Mesenchymal stem cell (in vitro differentiated cells and primary cell): ENCODE measurements at regions not wholly inside any gene's neighbourhood (a gene's known extent, or its start where the extent isn't known, plus 50 kb on each side); places are given as distances from the start of the nearest gene placed in this dataset.

ENCODE experiments used
- DNase-seq: peaks from one replicate; pipeline ENCODE4 v3.0.0-alpha.2; 2013
- H2AFZ ChIP-seq: one replicate; pipeline ENCODE4 v1.6.1; 2013; ENCODE audit warnings: low read depth, mild to moderate bottlenecking, control low read depth, inconsistent platforms, low read length, moderate library complexity
- H2AK5ac ChIP-seq: 2 replicates; pipeline ENCODE4 v1.6.1; 2013; ENCODE audit warnings: low read length, moderate library complexity, mild to moderate bottlenecking, inconsistent platforms; ENCODE audit not compliant: severe bottlenecking
- H2BK120ac ChIP-seq: one replicate; pipeline ENCODE4 v1.6.1; 2013; ENCODE audit warnings: low read depth, mild to moderate bottlenecking, inconsistent platforms, low read length, moderate library complexity
- H2BK12ac ChIP-seq, 2 experiments: one replicate each; pipeline ENCODE4 v1.6.1; 2013; ENCODE audit warnings: inconsistent platforms in 2 of 2, low read length in 2 of 2, mild to moderate bottlenecking in 2 of 2, moderate library complexity in 2 of 2, control low read depth in 1 of 2
- H2BK15ac ChIP-seq: one replicate; pipeline ENCODE4 v1.6.1; 2013; ENCODE audit warnings: mild to moderate bottlenecking, low read depth, inconsistent platforms; ENCODE audit not compliant: poor library complexity, severe bottlenecking
- H2BK5ac ChIP-seq: 2 replicates; pipeline ENCODE4 v1.6.1; 2013; ENCODE audit warnings: low read depth, mild to moderate bottlenecking, low read length, control low read depth, inconsistent platforms; ENCODE audit not compliant: poor library complexity, severe bottlenecking
- H3K14ac ChIP-seq, 2 experiments: one replicate each; pipeline ENCODE4 v1.6.1; 2013; ENCODE audit warnings: inconsistent platforms in 2 of 2, low read length in 2 of 2, control low read depth in 1 of 2, mild to moderate bottlenecking in 1 of 2, moderate library complexity in 1 of 2
- H3K18ac ChIP-seq, 2 experiments: one replicate each; pipeline ENCODE4 v1.6.1; 2013; ENCODE audit warnings: inconsistent platforms in 2 of 2, low read length in 2 of 2, control low read depth in 1 of 2, low read depth in 1 of 2, mild to moderate bottlenecking in 1 of 2
- H3K23ac ChIP-seq, 2 experiments: one replicate each; pipeline ENCODE4 v1.6.1; 2013; ENCODE audit warnings: inconsistent platforms in 2 of 2, low read length in 2 of 2, mild to moderate bottlenecking in 2 of 2, moderate library complexity in 2 of 2, control low read depth in 1 of 2
- H3K27ac ChIP-seq: 2 replicates; pipeline ENCODE4 v1.5.1; 2013; ENCODE audit warnings: mild to moderate bottlenecking, moderate library complexity, low read length, control low read depth, inconsistent platforms; ENCODE audit not compliant: poor library complexity, severe bottlenecking
- H3K27me3 ChIP-seq, 2 experiments: 2 replicates each; pipeline versions ENCODE4 v1.6.1 to v1.7.0; 2013; ENCODE audit warnings: low read length in 2 of 2, mild to moderate bottlenecking in 2 of 2, moderate library complexity in 2 of 2, control low read depth in 1 of 2, inconsistent platforms in 1 of 2; ENCODE audit not compliant: control insufficient read depth in 1 of 2, insufficient read depth in 1 of 2
- H3K36me3 ChIP-seq, 2 experiments: 2 replicates each; pipeline versions ENCODE4 v1.6.1 to v1.7.0; 2013; ENCODE audit warnings: low read length in 2 of 2, control low read depth in 1 of 2, inconsistent platforms in 1 of 2, low read depth in 1 of 2, mild to moderate bottlenecking in 1 of 2; ENCODE audit not compliant: insufficient read depth in 2 of 2, control insufficient read depth in 1 of 2
- H3K4ac ChIP-seq, 2 experiments: one replicate each; pipeline ENCODE4 v1.6.1; 2013; ENCODE audit warnings: inconsistent platforms in 2 of 2, low read length in 2 of 2, mild to moderate bottlenecking in 2 of 2, moderate library complexity in 2 of 2, control low read depth in 1 of 2, low read depth in 1 of 2
- H3K4me1 ChIP-seq: 2 replicates; pipeline ENCODE4 v1.6.1; 2013; ENCODE audit warnings: low read depth, low read length, control low read depth; ENCODE audit not compliant: control insufficient read depth, insufficient read depth
- H3K4me2 ChIP-seq: 2 replicates; pipeline ENCODE4 v1.6.1; 2013; ENCODE audit warnings: low read length, mild to moderate bottlenecking, inconsistent platforms; ENCODE audit not compliant: poor library complexity, severe bottlenecking
- H3K4me3 ChIP-seq, 2 experiments: 2 replicates each; pipeline versions ENCODE4 v1.5.1 to v1.7.0; 2013; ENCODE audit warnings: low read length in 2 of 2, mild to moderate bottlenecking in 2 of 2, control low read depth in 1 of 2, low read depth in 1 of 2; ENCODE audit not compliant: insufficient read depth in 1 of 2
- H3K79me1 ChIP-seq: replicated peaks from 2 replicates; pipeline ENCODE4 v1.6.1; 2013; ENCODE audit warnings: mild to moderate bottlenecking, control low read depth, low read length, inconsistent platforms; ENCODE audit not compliant: poor library complexity, severe bottlenecking
- H3K9ac ChIP-seq: 2 replicates; pipeline ENCODE4 v1.7.0; 2013; ENCODE audit warnings: mild to moderate bottlenecking, low read length, moderate library complexity
- H3K9me3 ChIP-seq: 2 replicates; pipeline ENCODE4 v1.7.0; 2013; ENCODE audit warnings: mild to moderate bottlenecking, low read length; ENCODE audit not compliant: control insufficient read depth
- H4K8ac ChIP-seq: one replicate; pipeline ENCODE4 v1.6.1; 2013; ENCODE audit warnings: inconsistent platforms, mild to moderate bottlenecking, low read length, moderate library complexity
- H4K91ac ChIP-seq: one replicate; pipeline ENCODE4 v1.6.1; 2013; ENCODE audit warnings: mild to moderate bottlenecking, low read length, inconsistent platforms
- WGBS: methylation state at CpG from one replicate; pipeline ENCODE4 v1.1.7; 2013; ENCODE audit warnings: mixed read lengths; 5-methylcytosine and 5-hydroxymethylcytosine counted together

- Histone ChIP-seq H2BK15ac (no peak overlapping the region), H3K27ac (no peak overlapping the region), H3K14ac (no peak overlapping the region), H3K4me2 (no peak overlapping the region), H4K8ac (no peak overlapping the region), H4K91ac (no peak overlapping the region), H3K27me3 (no peaks in the 10 kb centered on the region), H3K79me1 (no peaks in the 10 kb centered on the region), H3K4ac (no peak overlapping the region), H3K4me3 (no peak overlapping the region), H3K18ac (peak overlapping the region in 1 of 2 experiments; percentile 21), H3K23ac (no peak overlapping the region), H3K9me3 (no peaks in the 10 kb centered on the region), H2BK120ac (no peak overlapping the region), H2BK5ac (no peak overlapping the region), H2AFZ (no peak overlapping the region), H2BK12ac (no peak overlapping the region), H2AK5ac (no peak overlapping the region), H3K9ac (no peak overlapping the region), H3K4me1 (peaks cover 7% of the 10 kb centered on the region), H3K36me3 (no peaks in the 10 kb centered on the region)
- 92% methylated on average over 3 of the region's 3 CpGs for WGBS
- DNase-seq = no peak
These were observed 118.5 kb downstream of the HLX start for GRCh38 chr1:220997791-220998190.

- Histone ChIP-seq H2BK5ac (no peak overlapping the region), H3K4ac (no peak overlapping the region), H3K14ac (no peak overlapping the region), H4K91ac (no peak overlapping the region), H3K23ac (no peak overlapping the region), H3K27ac (no peak overlapping the region), H2AK5ac (no peak overlapping the region), H2BK12ac (peak overlapping the region in 1 of 2 experiments; percentile 32), H3K9ac (no peak overlapping the region), H2BK120ac (no peak overlapping the region), H3K4me2 (no peak overlapping the region), H3K18ac (no peak overlapping the region), H2AFZ (no peak overlapping the region), H2BK15ac (no peak overlapping the region), H3K4me1 (peaks cover 3% of the 10 kb centered on the region), H3K4me3 (no peak overlapping the region), H3K9me3 (no peaks in the 10 kb centered on the region), H4K8ac (peak overlapping the region; percentile 7), H3K36me3 (no peaks in the 10 kb centered on the region), H3K27me3 (no peaks in the 10 kb centered on the region), H3K79me1 (no peaks in the 10 kb centered on the region)
- 73% methylated on average over 5 of the region's 6 CpGs for WGBS
- DNase-seq = no peak
These were observed 120.9 kb downstream of the HLX start for GRCh38 chr1:220999872-221000863.

GRCh38 chr1:221001167-221001566, 121.9 kb downstream of the HLX start:
- Histone ChIP-seq H3K4me3 (no peak overlapping the region), H2BK120ac (no peak overlapping the region), H3K18ac (no peak overlapping the region), H3K4me1 (peaks cover 3% of the 10 kb centered on the region), H2AK5ac (no peak overlapping the region), H2AFZ (no peak overlapping the region), H3K79me1 (no peaks in the 10 kb centered on the region), H3K23ac (no peak overlapping the region), H3K36me3 (no peaks in the 10 kb centered on the region), H3K27me3 (no peaks in the 10 kb centered on the region), H3K14ac (no peak overlapping the region), H3K9ac (no peak overlapping the region), H3K27ac (no peak overlapping the region), H2BK15ac (no peak overlapping the region), H2BK12ac (no peak overlapping the region), H3K4ac (no peak overlapping the region), H3K4me2 (no peak overlapping the region), H4K8ac (no peak overlapping the region), H2BK5ac (no peak overlapping the region), H4K91ac (no peak overlapping the region), H3K9me3 (no peaks in the 10 kb centered on the region)
- no peak for DNase-seq
- WGBS = 100% methylated on average over 4 of the region's 4 CpGs

GRCh38 chr1:221002601-221003000, 123.4 kb downstream of the HLX start:
- no peak overlapping the region for H3K9ac ChIP-seq
- H3K36me3 ChIP-seq = no peaks in the 10 kb centered on the region
- H3K14ac ChIP-seq = no peak overlapping the region
- 95% methylated on average over 3 of the region's 3 CpGs for WGBS
- no peak overlapping the region for H2BK12ac ChIP-seq
- no peak overlapping the region for H3K18ac ChIP-seq
- no peak overlapping the region for H2BK120ac ChIP-seq
- no peaks in the 10 kb centered on the region for H3K27me3 ChIP-seq
- no peak overlapping the region for H3K4ac ChIP-seq
- no peak overlapping the region for H3K4me2 ChIP-seq
- H2AK5ac ChIP-seq = no peak overlapping the region
- H2BK5ac ChIP-seq = no peak overlapping the region
- no peak overlapping the region for H3K23ac ChIP-seq
- H2AFZ ChIP-seq = no peak overlapping the region
- H3K4me3 ChIP-seq = no peak overlapping the region
- DNase-seq = no peak
- peaks cover 3% of the 10 kb centered on the region for H3K4me1 ChIP-seq
- H4K8ac ChIP-seq = no peak overlapping the region
- H2BK15ac ChIP-seq = no peak overlapping the region
- no peak overlapping the region for H4K91ac ChIP-seq
- no peak overlapping the region for H3K27ac ChIP-seq
- no peaks in the 10 kb centered on the region for H3K9me3 ChIP-seq
- no peaks in the 10 kb centered on the region for H3K79me1 ChIP-seq
